H9 (cell line): ENCODE measurements at regions not wholly inside any gene's neighbourhood (a gene's known extent, or its start where the extent isn't known, plus 50 kb on each side); places are given as distances from the start of the nearest gene placed in this dataset.

Experiments
- DNase-seq: peaks from one replicate; pipeline ENCODE4 v3.0.0-alpha.2; 2017
- H2AFZ ChIP-seq: one replicate; pipeline ENCODE4 v1.6.1; 2013; ENCODE audit warnings: mild to moderate bottlenecking, low read length, control low read depth, moderate library complexity
- H2AK5ac ChIP-seq: 2 replicates; pipeline ENCODE4 v1.6.1; 2013; ENCODE audit warnings: low read length, control low read depth, mixed read lengths; ENCODE audit not compliant: insufficient read length
- H2BK120ac ChIP-seq: one replicate; pipeline ENCODE4 v1.6.1; 2013; ENCODE audit warnings: low read depth, mild to moderate bottlenecking, low read length, control low read depth, inconsistent platforms; ENCODE audit not compliant: poor library complexity, severe bottlenecking
- H2BK12ac ChIP-seq: 2 replicates; pipeline ENCODE4 v1.6.1; 2013; ENCODE audit warnings: low read length, control low read depth, mixed read lengths, low read depth; ENCODE audit not compliant: insufficient read length
- H2BK15ac ChIP-seq: 2 replicates; pipeline ENCODE4 v1.6.1; 2013; ENCODE audit warnings: low read depth, low read length, control low read depth
- H2BK20ac ChIP-seq: one replicate; pipeline ENCODE4 v1.6.1; 2013; ENCODE audit warnings: low read depth, mild to moderate bottlenecking, low read length, control low read depth, inconsistent platforms; ENCODE audit not compliant: poor library complexity, severe bottlenecking
- H2BK5ac ChIP-seq: 2 replicates; pipeline ENCODE4 v1.6.1; 2013; ENCODE audit warnings: low read length, control low read depth, mixed read lengths; ENCODE audit not compliant: insufficient read length
- H3K14ac ChIP-seq: 2 replicates; pipeline ENCODE4 v1.6.1; 2013; ENCODE audit warnings: low read length, control low read depth; ENCODE audit not compliant: insufficient read depth
- H3K18ac ChIP-seq: 2 replicates; pipeline ENCODE4 v1.6.1; 2013; ENCODE audit warnings: low read depth, mild to moderate bottlenecking, mixed read lengths, low read length, control low read depth; ENCODE audit not compliant: insufficient read length
- H3K23ac ChIP-seq: 2 replicates; pipeline ENCODE4 v1.6.1; 2013; ENCODE audit warnings: low read length, control low read depth, mixed read lengths, low read depth; ENCODE audit not compliant: insufficient read length
- H3K23me2 ChIP-seq: 2 replicates; pipeline ENCODE4 v1.6.1; 2013; ENCODE audit warnings: low read depth, mild to moderate bottlenecking, mixed read lengths, low read length, control low read depth; ENCODE audit not compliant: insufficient read length, poor library complexity, severe bottlenecking
- H3K27ac ChIP-seq: 2 replicates; pipeline ENCODE4 v1.5.1; 2013; ENCODE audit warnings: low read length, control low read depth, mixed read lengths, low read depth; ENCODE audit not compliant: insufficient read length
- H3K27me3 ChIP-seq: 2 replicates; pipeline ENCODE4 v1.6.1; 2013; ENCODE audit warnings: low read length, control low read depth, inconsistent platforms; ENCODE audit not compliant: insufficient read depth
- H3K4ac ChIP-seq: 2 replicates; pipeline ENCODE4 v1.6.1; 2013; ENCODE audit warnings: low read depth, mild to moderate bottlenecking, control low read depth, inconsistent platforms, low read length, moderate library complexity
- H3K4me1 ChIP-seq: 2 replicates; pipeline ENCODE4 v1.6.1; 2013; ENCODE audit warnings: low read length, control low read depth, inconsistent platforms; ENCODE audit not compliant: insufficient read depth
- H3K4me2 ChIP-seq: 2 replicates; pipeline ENCODE4 v1.6.1; 2013; ENCODE audit warnings: low read length, control low read depth, mixed read lengths; ENCODE audit not compliant: insufficient read length, insufficient read depth
- H3K56ac ChIP-seq: 2 replicates; pipeline ENCODE4 v1.6.1; 2013; ENCODE audit warnings: low read depth, mild to moderate bottlenecking, mixed read lengths, low read length, control low read depth; ENCODE audit not compliant: insufficient read length
- H3K79me1 ChIP-seq: 2 replicates; pipeline ENCODE4 v1.6.1; 2013; ENCODE audit warnings: low read depth, mild to moderate bottlenecking, moderate library complexity, low read length, control low read depth, inconsistent platforms; ENCODE audit not compliant: insufficient read depth, poor library complexity, severe bottlenecking
- H3K79me2 ChIP-seq: 2 replicates; pipeline ENCODE4 v1.6.1; 2013; ENCODE audit warnings: low read length, control low read depth, inconsistent platforms; ENCODE audit not compliant: insufficient read depth
- H3K9ac ChIP-seq: 2 replicates; pipeline ENCODE4 v1.6.1; 2013; ENCODE audit warnings: low read length, control low read depth, mixed read lengths; ENCODE audit not compliant: insufficient read length; ENCODE audit errors: extremely low read depth
- H3K9me3 ChIP-seq: one replicate; pipeline ENCODE4 v1.6.1; 2013; ENCODE audit warnings: low read depth, low read length, inconsistent platforms; ENCODE audit not compliant: control insufficient read depth
- H3T11ph ChIP-seq: one replicate; pipeline ENCODE4 v1.6.1; 2013; ENCODE audit warnings: mild to moderate bottlenecking, low read length, control low read depth, inconsistent platforms
- H4K20me1 ChIP-seq: one replicate; pipeline ENCODE4 v1.6.1; 2013; ENCODE audit not compliant: control insufficient read depth, insufficient read length, insufficient read depth
- H4K5ac ChIP-seq: 2 replicates; pipeline ENCODE4 v1.6.1; 2013; ENCODE audit warnings: low read depth, mild to moderate bottlenecking, mixed read lengths, low read length, control low read depth; ENCODE audit not compliant: insufficient read length
- H4K8ac ChIP-seq: replicated peaks from 2 replicates; pipeline ENCODE4 v1.6.1; 2013; ENCODE audit warnings: low read length, control low read depth, mixed read lengths, low read depth; ENCODE audit not compliant: insufficient read length
- H4K91ac ChIP-seq: 2 replicates; pipeline ENCODE4 v1.6.1; 2013; ENCODE audit warnings: low read depth, mild to moderate bottlenecking, moderate library complexity, mixed read lengths, low read length, control low read depth; ENCODE audit not compliant: insufficient read length
- H3K27ac Mint-ChIP-seq, 3 experiments: 2 replicates in 2 of 3; 3 replicates in 1 of 3; pipeline ENCODE4 v1.8.0; 2020 to 2021; ENCODE audit warnings: mixed read lengths in 3 of 3, mild to moderate bottlenecking in 1 of 3, moderate library complexity in 1 of 3
- H3K27me3 Mint-ChIP-seq: 2 replicates; pipeline ENCODE4 v1.8.0; 2021; ENCODE audit warnings: low read depth, mild to moderate bottlenecking, moderate library complexity, mixed read lengths
- H3K36me3 Mint-ChIP-seq, 3 experiments: 2 replicates in 2 of 3; 3 replicates in 1 of 3; pipeline ENCODE4 v1.8.0; 2020 to 2021; ENCODE audit warnings: low read depth in 3 of 3, mixed read lengths in 3 of 3; ENCODE audit not compliant: insufficient read depth in 1 of 3
- H3K4me1 Mint-ChIP-seq, 2 experiments: 2 replicates each; pipeline ENCODE4 v1.8.0; 2020; ENCODE audit warnings: mixed read lengths in 2 of 2
- H3K4me3 Mint-ChIP-seq, 2 experiments: 2 replicates in 1 of 2; 3 replicates in 1 of 2; pipeline ENCODE4 v1.8.0; 2020 to 2021; ENCODE audit warnings: mild to moderate bottlenecking in 2 of 2, mixed read lengths in 2 of 2, moderate library complexity in 1 of 2
- H3K9me3 Mint-ChIP-seq, 2 experiments: 2 replicates in 1 of 2; 3 replicates in 1 of 2; pipeline ENCODE4 v1.8.0; 2020; ENCODE audit warnings: mild to moderate bottlenecking in 2 of 2, mixed read lengths in 2 of 2, moderate library complexity in 1 of 2
- CTCF ChIP-seq: fragments of 200-600 bp; sonication (generic); conservative IDR thresholded peaks from 3 replicates; pipeline ENCODE4 v1.8.0; 2021; ENCODE audit warnings: antibody characterized with exemption, mild to moderate bottlenecking
- WGBS: extraction: QIAGEN DNeasy Blood & Tissue Kit; methylation state at CpG from one replicate; pipeline ENCODE4 v1.1.7; 2013; ENCODE audit warnings: missing lambda C conversion rate, low lambda C conversion rate, mixed read lengths; ENCODE audit not compliant: insufficient read length; ENCODE audit errors: extremely low coverage; 5-methylcytosine and 5-hydroxymethylcytosine counted together

- Histone ChIP-seq H4K5ac (no peak overlapping the region), H2AK5ac (no peak overlapping the region), H3K9ac (no peak overlapping the region), H3K9me3 (no peaks in the 10 kb centered on the region), H2BK120ac (no peak overlapping the region), H4K8ac (no peak overlapping the region), H4K20me1 (no peaks in the 10 kb centered on the region), H3K14ac (no peak overlapping the region), H3K4me1 (no peaks in the 10 kb centered on the region; the same call in 1 of the 2 replicates), H3K56ac (no peak overlapping the region), H2BK5ac (no peak overlapping the region), H3K23ac (no peak overlapping the region), H3K18ac (no peak overlapping the region), H2BK12ac (no peak overlapping the region), H3T11ph (no peak overlapping the region), H4K91ac (no peak overlapping the region), H3K4me2 (no peak overlapping the region), H3K79me1 (no peaks in the 10 kb centered on the region), H2BK15ac (no peak overlapping the region), H3K27ac (no peak overlapping the region), H3K27me3 (no peaks in the 10 kb centered on the region), H3K79me2 (no peaks in the 10 kb centered on the region), H3K23me2 (no peaks in the 10 kb centered on the region), H2AFZ (no peak overlapping the region), H2BK20ac (no peak overlapping the region), H3K4ac (no peak overlapping the region)
- Mint-ChIP-seq H3K4me3 (no peak overlapping the region), H3K9me3 (no peaks in the 10 kb centered on the region; a peak in 1 of 5 replicates), H3K27ac (no peak overlapping the region), H3K4me1 (peaks cover 14 to 17% of the 10 kb centered on the region in 2 experiments), H3K36me3 (no peaks in the 10 kb centered on the region), H3K27me3 (no peaks in the 10 kb centered on the region; the same call in 1 of the 2 replicates)
- TF ChIP-seq CTCF, result peak; percentile 64
- WGBS, result no CpG with 5 or more reads among the region's 5 CpGs
- DNase-seq, result no peak
Observed at GRCh38 chr1:62989497-62989896, 205.6 kb downstream of the ATG4C start.
